GM20000 (cell line): ENCODE measurements at regions not wholly inside any gene's neighbourhood (a gene's known extent, or its start where the extent isn't known, plus 50 kb on each side); places are given as distances from the start of the nearest gene placed in this dataset.

Source experiments
- DNase-seq: peaks from one replicate; pipeline ENCODE4 v3.0.0; 2012; ENCODE audit warnings: low spot score
- TF ChIP-seq, protein P1 (sequence below): IDR thresholded peaks from 2 replicates; pipeline ENCODE4 v1.5.1; 2012; ENCODE audit warnings: mild to moderate bottlenecking, control low read depth; ENCODE audit errors: extremely low read depth, missing control alignments

DNA sequence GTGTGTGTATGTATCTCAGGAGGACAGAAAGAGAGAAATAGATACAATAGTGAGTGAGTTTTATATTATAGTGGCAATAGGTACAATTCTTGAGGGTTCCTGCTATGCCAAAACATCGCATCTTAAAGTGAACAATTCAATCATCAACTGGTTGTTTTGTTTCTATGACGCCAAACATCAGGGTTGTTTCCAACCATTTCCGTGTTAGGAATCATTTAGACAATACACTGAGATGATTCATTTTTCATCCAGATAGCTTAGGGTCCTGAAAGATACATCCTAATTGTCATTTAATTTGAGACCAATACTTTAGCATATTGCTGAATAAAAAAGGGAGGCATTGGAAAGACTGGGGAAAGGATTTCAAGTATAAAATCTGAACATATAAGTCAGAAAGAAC, 472.2 kb downstream of the MCTP2 start:
- no peak for DNase-seq

DNA sequence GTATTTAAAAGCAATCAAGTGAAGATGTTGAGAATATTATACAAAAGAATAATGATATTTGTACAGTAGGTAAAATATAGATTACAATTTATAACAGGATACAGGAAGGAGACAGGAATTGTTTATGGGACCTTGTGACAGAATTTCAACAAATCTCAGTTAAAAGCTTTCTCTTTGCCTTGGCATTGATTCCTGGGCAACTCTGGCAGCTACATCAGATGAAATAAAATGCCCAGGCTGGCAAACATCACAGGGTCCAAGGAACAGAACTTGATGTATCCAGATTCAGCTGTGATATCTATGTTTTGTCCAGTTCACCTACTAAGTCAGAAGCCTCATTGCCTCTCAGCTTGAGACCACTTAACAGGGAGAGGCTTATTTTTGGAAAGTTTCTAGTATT, 473.1 kb downstream of the MCTP2 start:
- no peak for DNase-seq
- TF ChIP-seq, protein P1, sequence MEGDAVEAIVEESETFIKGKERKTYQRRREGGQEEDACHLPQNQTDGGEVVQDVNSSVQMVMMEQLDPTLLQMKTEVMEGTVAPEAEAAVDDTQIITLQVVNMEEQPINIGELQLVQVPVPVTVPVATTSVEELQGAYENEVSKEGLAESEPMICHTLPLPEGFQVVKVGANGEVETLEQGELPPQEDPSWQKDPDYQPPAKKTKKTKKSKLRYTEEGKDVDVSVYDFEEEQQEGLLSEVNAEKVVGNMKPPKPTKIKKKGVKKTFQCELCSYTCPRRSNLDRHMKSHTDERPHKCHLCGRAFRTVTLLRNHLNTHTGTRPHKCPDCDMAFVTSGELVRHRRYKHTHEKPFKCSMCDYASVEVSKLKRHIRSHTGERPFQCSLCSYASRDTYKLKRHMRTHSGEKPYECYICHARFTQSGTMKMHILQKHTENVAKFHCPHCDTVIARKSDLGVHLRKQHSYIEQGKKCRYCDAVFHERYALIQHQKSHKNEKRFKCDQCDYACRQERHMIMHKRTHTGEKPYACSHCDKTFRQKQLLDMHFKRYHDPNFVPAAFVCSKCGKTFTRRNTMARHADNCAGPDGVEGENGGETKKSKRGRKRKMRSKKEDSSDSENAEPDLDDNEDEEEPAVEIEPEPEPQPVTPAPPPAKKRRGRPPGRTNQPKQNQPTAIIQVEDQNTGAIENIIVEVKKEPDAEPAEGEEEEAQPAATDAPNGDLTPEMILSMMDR, result no peak

More for the DNA sequence above, 472.2 kb downstream of the MCTP2 start:
- TF ChIP-seq, protein P1, result no peak

DNA sequence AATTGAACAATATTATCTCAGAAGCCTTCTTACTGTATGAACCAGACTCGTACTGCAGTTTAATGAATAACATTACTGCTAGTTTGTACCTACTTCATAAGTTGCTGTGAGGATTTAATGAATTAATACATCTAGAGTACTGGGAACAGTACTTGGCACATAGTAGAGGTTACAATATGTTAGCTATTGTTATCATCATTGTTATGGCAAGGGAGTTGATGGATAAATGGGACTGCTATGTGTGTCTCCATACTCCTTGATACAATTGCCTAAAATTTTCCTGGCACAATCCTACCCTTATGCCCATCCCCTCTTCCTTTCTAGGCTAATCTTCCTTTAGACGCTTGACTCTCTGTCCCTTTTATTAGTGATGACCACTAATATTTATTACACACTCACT, 473.6 kb downstream of the MCTP2 start:
- DNase-seq, result no peak
- TF ChIP-seq, protein P1, result no peak

DNA sequence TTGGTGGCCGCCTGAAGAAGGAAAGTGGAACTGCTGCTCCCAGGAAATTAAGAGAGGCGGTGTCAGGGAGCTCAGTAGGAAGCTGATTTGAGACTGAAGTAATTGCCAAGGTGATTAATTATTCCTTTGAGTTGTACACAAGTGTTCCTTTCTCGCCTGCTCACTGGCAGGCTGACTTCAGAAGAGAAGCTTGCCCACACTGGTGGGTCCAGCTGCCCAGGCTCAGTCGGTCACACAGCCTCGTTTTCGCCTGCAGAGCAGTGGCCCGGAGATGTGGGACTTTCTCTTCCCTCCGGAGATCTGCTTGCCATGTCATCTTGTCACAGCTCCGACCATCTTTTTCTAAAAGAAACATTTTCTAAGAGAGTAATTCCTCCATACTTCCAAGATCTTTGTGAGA, 478.0 kb downstream of the MCTP2 start:
- TF ChIP-seq, protein P1, result no peak
- no peak for DNase-seq

DNA sequence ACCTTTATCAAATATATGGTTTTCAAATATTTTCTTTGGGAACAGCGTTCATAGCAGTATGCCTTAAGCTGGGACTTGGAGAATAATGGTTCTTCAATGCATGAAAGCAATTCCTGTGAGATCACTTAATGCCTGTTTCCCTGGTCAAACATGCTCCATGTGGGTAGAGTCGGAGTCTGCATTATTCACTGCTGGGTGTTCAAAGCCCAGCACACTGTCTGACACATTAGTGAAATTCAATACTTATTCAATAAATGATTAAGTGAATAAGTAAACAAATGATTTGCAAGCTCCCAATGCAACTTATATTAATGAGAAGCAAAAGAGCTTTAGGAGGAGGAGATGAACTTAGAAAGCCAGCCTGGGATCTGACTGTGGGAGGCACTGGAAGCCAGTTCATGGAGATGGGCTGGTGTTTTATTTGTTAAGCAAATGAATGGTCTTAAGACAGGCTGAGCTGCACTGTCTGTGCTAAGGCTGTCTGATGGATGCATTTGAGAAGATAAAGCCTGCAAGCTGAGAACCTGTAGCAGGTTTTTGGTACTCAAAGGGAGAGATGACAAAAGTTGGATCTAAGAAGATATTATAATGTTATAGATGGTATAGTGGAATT, 490.8 kb downstream of the MCTP2 start:
- TF ChIP-seq, protein P1, result no peak
- no peak for DNase-seq

DNA sequence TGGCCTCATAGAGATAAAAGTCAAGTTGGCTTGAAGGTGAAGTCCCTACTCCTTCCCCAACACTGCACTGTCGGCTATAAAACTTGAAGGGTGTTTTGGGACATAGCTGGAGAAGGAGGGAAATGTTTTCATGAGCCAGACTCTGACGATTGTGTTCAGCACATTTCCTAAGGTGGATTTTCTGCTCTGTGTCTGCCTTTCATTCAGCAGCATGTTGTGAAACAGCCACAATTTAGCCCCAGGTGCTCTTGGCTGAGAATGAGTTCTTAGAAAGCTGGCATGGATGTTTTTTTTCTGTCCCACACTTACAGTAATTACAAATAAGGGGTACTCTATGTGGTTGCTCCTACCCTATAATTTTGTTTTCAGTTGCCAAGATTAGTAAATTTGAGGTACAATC, 492.4 kb downstream of the MCTP2 start:
- TF ChIP-seq, protein P1, result no peak
- DNase-seq, result no peak

DNA sequence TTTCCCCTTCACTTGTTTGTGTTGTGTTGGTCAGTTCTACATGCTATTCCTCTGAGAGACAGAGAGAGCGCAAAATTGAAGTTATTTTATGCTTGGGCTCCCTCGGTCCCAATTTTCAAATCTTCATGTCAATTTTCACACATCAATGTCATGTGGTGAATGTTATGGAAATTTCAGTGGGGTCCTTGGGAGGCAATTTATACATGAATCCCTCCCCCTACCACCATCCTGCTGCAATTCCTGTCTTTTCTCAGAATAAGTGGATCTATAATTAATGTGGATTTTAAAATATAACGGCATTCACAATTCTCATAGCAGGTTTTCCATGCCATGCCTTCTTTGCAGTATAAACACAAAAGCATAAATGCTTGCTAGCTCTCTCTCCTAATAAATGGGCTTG, 499.9 kb downstream of the MCTP2 start:
- DNase-seq, result no peak
- TF ChIP-seq, protein P1, result no peak
